NCI-H526 (cell line): ENCODE measurements at regions not wholly inside any gene's neighbourhood (a gene's known extent, or its start where the extent isn't known, plus 50 kb on each side); places are given as distances from the start of the nearest gene placed in this dataset.

Source experiments
- DNase-seq, 2 experiments: peaks; one replicate each; lab custom pipeline; 2025; lab: John Stamatoyannopoulos, UW

GRCh38 chr2:188851826-188852225 is 122.3 kb upstream of the COL3A1 start:
- no peak for DNase-seq

- no peak for DNase-seq
These were observed 121.4 kb upstream of the COL3A1 start for GRCh38 chr2:188852772-188853171.

GRCh38 chr2:188853307-188853706 is 120.9 kb upstream of the COL3A1 start:
- no peak for DNase-seq

GRCh38 chr2:188865681-188866080 is 108.5 kb upstream of the COL3A1 start:
- no peak for DNase-seq

GRCh38 chr2:188869550-188869949 is 104.6 kb upstream of the COL3A1 start:
- DNase-seq = no peak

GRCh38 chr2:188870289-188870688 is 103.9 kb upstream of the COL3A1 start:
- DNase-seq = no peak

GRCh38 chr2:188875104-188875503 is 99.1 kb upstream of the COL3A1 start:
- DNase-seq = no peak

GRCh38 chr2:188878716-188879115 is 95.5 kb upstream of the COL3A1 start:
- DNase-seq = no peak

GRCh38 chr2:188880740-188881139 is 93.4 kb upstream of the COL3A1 start:
- DNase-seq = no peak

- DNase-seq = no peak
These were observed 92.7 kb upstream of the COL3A1 start for GRCh38 chr2:188881434-188881833.

- no peak for DNase-seq
These were observed 90.1 kb upstream of the COL3A1 start for GRCh38 chr2:188884046-188884445.

- no peak for DNase-seq
These were observed 89.7 kb upstream of the COL3A1 start for GRCh38 chr2:188884517-188884916.

- no peak for DNase-seq
These were observed 85.0 kb upstream of the COL3A1 start for GRCh38 chr2:188889187-188889586.

GRCh38 chr2:188890755-188891154 is 83.4 kb upstream of the COL3A1 start:
- no peak for DNase-seq

- DNase-seq = no peak
These were observed 81.5 kb upstream of the COL3A1 start for GRCh38 chr2:188892636-188893035.

GRCh38 chr2:188893972-188894371 is 80.2 kb upstream of the COL3A1 start:
- DNase-seq = no peak

GRCh38 chr2:188894979-188895378 is 79.2 kb upstream of the COL3A1 start:
- DNase-seq = no peak

GRCh38 chr2:188897096-188897495 is 77.1 kb upstream of the COL3A1 start:
- no peak for DNase-seq

- no peak for DNase-seq
These were observed 75.9 kb upstream of the COL3A1 start for GRCh38 chr2:188898261-188898660.

- DNase-seq = no peak
These were observed 71.2 kb upstream of the COL3A1 start for GRCh38 chr2:188902901-188903491.

GRCh38 chr2:188903740-188904139 is 70.4 kb upstream of the COL3A1 start:
- DNase-seq = no peak

GRCh38 chr2:188909036-188909435 is 65.1 kb upstream of the COL3A1 start:
- DNase-seq = no peak

GRCh38 chr2:188916736-188917135 is 57.4 kb upstream of the COL3A1 start:
- no peak for DNase-seq

GRCh38 chr2:188917632-188918031 is 56.5 kb upstream of the COL3A1 start:
- DNase-seq = no peak

- no peak for DNase-seq
These were observed 54.3 kb upstream of the COL3A1 start for GRCh38 chr2:188919824-188920223.
